ENCODE measurements at regions not wholly inside any gene's neighbourhood (a gene's known extent, or its start where the extent isn't known, plus 50 kb on each side); places are given as distances from the start of the nearest gene placed in this dataset.

DNA sequence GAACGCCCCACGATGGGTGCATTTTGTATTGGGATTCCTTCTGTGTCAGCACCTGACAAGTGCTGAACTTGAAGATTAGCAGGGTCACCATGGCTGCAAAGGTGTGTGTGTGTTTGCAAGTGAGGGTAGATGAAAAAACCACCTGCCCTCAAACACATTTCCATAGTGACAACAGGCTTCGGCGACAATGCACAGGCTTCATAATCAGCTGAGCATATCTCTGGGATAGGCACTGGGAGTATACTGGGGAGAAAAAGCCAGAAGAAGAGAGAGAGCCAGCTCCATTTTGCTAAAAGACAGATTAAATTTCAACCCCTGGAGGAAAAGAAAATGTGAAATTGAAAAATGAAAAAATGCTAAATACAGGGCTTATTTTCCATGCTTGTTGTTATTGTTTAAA, 656.1 kb downstream of the INHBA start:
- H3K36me3 ChIP-seq = no peaks in the 10 kb centered on the region
- intact Hi-C loops (cut with DNase I) = no loop called here
- no peak for DNase-seq (ENCODE audit: low spot score)
- H3K27ac ChIP-seq = no peak overlapping the region
- WGBS = 66% methylated on average over 4 of the region's 4 CpGs
- H3K4me1 ChIP-seq (replicated peaks) = no peaks in the 10 kb centered on the region
- no peaks in the 10 kb centered on the region for H3K9me3 ChIP-seq
- H3K27me3 ChIP-seq (replicated peaks; ENCODE audit: insufficient read depth) = no peaks in the 10 kb centered on the region
- TF ChIP-seq POLR2A (IDR thresholded peaks at IDR 0.05) (no peak), CTCF (IDR thresholded peaks at IDR 0.05) (no peak), POLR2AphosphoS5 (IDR thresholded peaks at IDR 0.05) (no peak)
- H3K4me3 ChIP-seq = no peak overlapping the region

GRCh38 chr7:41046221-41046761, 656.6 kb downstream of the INHBA start:
- Histone ChIP-seq H3K36me3 (no peaks in the 10 kb centered on the region), H3K4me3 (no peak overlapping the region), H3K9me3 (no peaks in the 10 kb centered on the region), H3K4me1 (replicated peaks) (no peaks in the 10 kb centered on the region), H3K27ac (no peak overlapping the region), H3K27me3 (replicated peaks; ENCODE audit: insufficient read depth) (no peaks in the 10 kb centered on the region)
- 79% methylated on average over 7 of the region's 7 CpGs for WGBS
- intact Hi-C loops (cut with DNase I) = no loop called here
- TF ChIP-seq POLR2A (IDR thresholded peaks at IDR 0.05) = no peak
- TF ChIP-seq POLR2AphosphoS5 (IDR thresholded peaks at IDR 0.05) = no peak
- TF ChIP-seq CTCF (IDR thresholded peaks at IDR 0.05) = no peak
- no peak for DNase-seq (ENCODE audit: low spot score)

- 65% methylated on average over 3 of the region's 3 CpGs for WGBS
- H3K9me3 ChIP-seq = no peaks in the 10 kb centered on the region
- H3K4me1 ChIP-seq (replicated peaks) = no peaks in the 10 kb centered on the region
- H3K4me3 ChIP-seq = no peak overlapping the region
- TF ChIP-seq CTCF (IDR thresholded peaks at IDR 0.05) (peak in 3 of 4 experiments; percentile 74 to 78 (median 76)), POLR2AphosphoS5 (IDR thresholded peaks at IDR 0.05) (peak; percentile 78), POLR2A (IDR thresholded peaks at IDR 0.05) (no peak)
- no peak overlapping the region for H3K27ac ChIP-seq
- no peaks in the 10 kb centered on the region for H3K27me3 ChIP-seq (replicated peaks; ENCODE audit: insufficient read depth)
- intact Hi-C loops (cut with DNase I) = no loop called here
- DNase-seq (ENCODE audit: low spot score) = peak; percentile 77
- H3K36me3 ChIP-seq = no peaks in the 10 kb centered on the region
These were observed 657.2 kb downstream of the INHBA start for GRCh38 chr7:41045556-41046123.

GRCh38 chr7:41039981-41040380, 662.9 kb downstream of the INHBA start:
- 53% methylated on average over 3 of the region's 3 CpGs for WGBS
- no peak for TF ChIP-seq CTCF (IDR thresholded peaks at IDR 0.05)
- TF ChIP-seq POLR2A (IDR thresholded peaks at IDR 0.05) = no peak
- TF ChIP-seq POLR2AphosphoS5 (IDR thresholded peaks at IDR 0.05) = no peak
- DNase-seq (ENCODE audit: low spot score) = no peak

DNA sequence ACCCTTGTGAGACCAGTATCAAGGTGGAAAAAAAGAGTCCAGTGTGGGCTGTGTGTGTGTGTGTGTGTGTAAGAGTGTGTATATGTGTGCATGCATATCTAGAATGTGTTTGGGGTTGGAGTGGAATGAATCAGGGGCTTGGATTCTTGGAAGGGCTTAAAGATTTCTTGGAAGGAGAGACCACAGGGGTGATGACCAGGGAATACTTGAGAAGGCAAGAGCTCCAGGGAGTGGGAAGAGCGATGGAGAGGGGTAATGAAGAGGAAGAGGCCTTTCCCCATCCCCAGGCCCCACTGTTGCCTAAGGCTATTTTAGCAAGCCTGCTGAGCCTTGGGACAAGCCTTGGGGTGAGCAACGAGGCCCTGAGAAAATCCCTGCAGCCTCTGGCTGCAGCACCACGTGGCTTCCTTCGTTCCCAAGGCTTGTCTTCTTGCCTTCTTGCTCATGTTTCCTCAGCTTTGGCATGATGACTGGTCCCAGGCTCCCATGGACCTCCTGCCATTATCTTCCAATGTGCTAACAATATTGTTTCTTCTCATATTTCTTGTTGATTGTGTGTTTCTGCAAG, 663.4 kb downstream of the INHBA start:
- H3K27me3 ChIP-seq (replicated peaks; ENCODE audit: insufficient read depth) = no peaks in the 10 kb centered on the region
- H3K9me3 ChIP-seq = no peaks in the 10 kb centered on the region
- intact Hi-C loops (cut with DNase I) = no loop called here
- no peaks in the 10 kb centered on the region for H3K4me1 ChIP-seq (replicated peaks)
- H3K4me3 ChIP-seq = no peak overlapping the region
- H3K27ac ChIP-seq = no peak overlapping the region
- DNase-seq (ENCODE audit: low spot score) = no peak
- TF ChIP-seq CTCF (IDR thresholded peaks at IDR 0.05) (no peak), POLR2AphosphoS5 (IDR thresholded peaks at IDR 0.05) (no peak), POLR2A (IDR thresholded peaks at IDR 0.05) (no peak)
- 88% methylated on average over 4 of the region's 4 CpGs for WGBS
- no peaks in the 10 kb centered on the region for H3K36me3 ChIP-seq

More at GRCh38 chr7:41039981-41040380, 662.9 kb downstream of the INHBA start:
- Histone ChIP-seq H3K9me3 (no peaks in the 10 kb centered on the region), H3K36me3 (no peaks in the 10 kb centered on the region), H3K4me1 (replicated peaks) (no peaks in the 10 kb centered on the region), H3K27ac (no peak overlapping the region), H3K27me3 (replicated peaks; ENCODE audit: insufficient read depth) (no peaks in the 10 kb centered on the region), H3K4me3 (no peak overlapping the region)
- intact Hi-C loops (cut with DNase I) = no loop called here
